Activated T-cell treated with anti-CD3 and anti-CD28 coated beads, Interleukin-2, amount 50 U/mL, for 24 hours (primary cell): ENCODE measurements at regions not wholly inside any gene's neighbourhood (a gene's known extent, or its start where the extent isn't known, plus 50 kb on each side); places are given as distances from the start of the nearest gene placed in this dataset.

Source experiments
- DNase-seq: peaks from one replicate; pipeline ENCODE4 v3.0.0-alpha.2; 2020
- H3K27ac Mint-ChIP-seq: 2 replicates; pipeline ENCODE4 v1.8.0; 2020; ENCODE audit warnings: mild to moderate bottlenecking, mixed read lengths
- H3K27me3 Mint-ChIP-seq: 2 replicates; pipeline ENCODE4 v1.8.0; 2020; ENCODE audit warnings: mixed read lengths
- H3K36me3 Mint-ChIP-seq: 2 replicates; pipeline ENCODE4 v1.8.0; 2020; ENCODE audit warnings: low read depth, mixed read lengths
- H3K4me1 Mint-ChIP-seq: 2 replicates; pipeline ENCODE4 v1.8.0; 2020; ENCODE audit warnings: low read depth, mixed read lengths
- H3K4me3 Mint-ChIP-seq: 2 replicates; pipeline ENCODE4 v1.8.0; 2020; ENCODE audit warnings: mild to moderate bottlenecking, moderate library complexity, mixed read lengths
- H3K9me3 Mint-ChIP-seq: 2 replicates; pipeline ENCODE4 v1.8.0; 2020; ENCODE audit warnings: mixed read lengths

- peaks cover 13% of the 10 kb centered on the region for H3K27me3 Mint-ChIP-seq
- H3K27ac Mint-ChIP-seq: no peak overlapping the region
- no peaks in the 10 kb centered on the region for H3K9me3 Mint-ChIP-seq
Observed at GRCh38 chr2:67974559-67975430, 88.0 kb downstream of the C1D start.

GRCh38 chr2:67977464-67977863, 85.3 kb downstream of the C1D start:
- Mint-ChIP-seq H3K4me1 (peaks cover 2% of the 10 kb centered on the region), H3K36me3 (no peaks in the 10 kb centered on the region), H3K27me3 (peaks cover 15% of the 10 kb centered on the region), H3K27ac (no peak overlapping the region), H3K4me3 (no peak overlapping the region), H3K9me3 (no peaks in the 10 kb centered on the region)
- DNase-seq: no peak

More at GRCh38 chr2:67974559-67975430, 88.0 kb downstream of the C1D start:
- H3K4me3 Mint-ChIP-seq: no peak overlapping the region
- peaks cover 2% of the 10 kb centered on the region for H3K4me1 Mint-ChIP-seq
- no peak for DNase-seq
- no peaks in the 10 kb centered on the region for H3K36me3 Mint-ChIP-seq

GRCh38 chr2:67982956-67983355, 79.8 kb downstream of the C1D start:
- Mint-ChIP-seq H3K27ac (no peak overlapping the region), H3K4me1 (no peaks in the 10 kb centered on the region), H3K9me3 (no peaks in the 10 kb centered on the region), H3K36me3 (no peaks in the 10 kb centered on the region), H3K4me3 (no peak overlapping the region), H3K27me3 (peaks cover 26% of the 10 kb centered on the region)
- DNase-seq: no peak

- Mint-ChIP-seq H3K27ac (no peak overlapping the region), H3K9me3 (no peaks in the 10 kb centered on the region), H3K4me1 (no peaks in the 10 kb centered on the region), H3K27me3 (peaks cover 26% of the 10 kb centered on the region), H3K36me3 (no peaks in the 10 kb centered on the region), H3K4me3 (no peak overlapping the region)
- DNase-seq: no peak
Observed at GRCh38 chr2:67984600-67984999, 78.2 kb downstream of the C1D start.

GRCh38 chr2:67985586-67985985, 77.2 kb downstream of the C1D start:
- Mint-ChIP-seq H3K4me1 (no peaks in the 10 kb centered on the region), H3K27me3 (peaks cover 26% of the 10 kb centered on the region), H3K9me3 (no peaks in the 10 kb centered on the region), H3K4me3 (no peak overlapping the region), H3K36me3 (no peaks in the 10 kb centered on the region), H3K27ac (no peak overlapping the region)
- no peak for DNase-seq

GRCh38 chr2:67986258-67986657, 76.5 kb downstream of the C1D start:
- Mint-ChIP-seq H3K36me3 (no peaks in the 10 kb centered on the region), H3K4me3 (no peak overlapping the region), H3K27ac (no peak overlapping the region), H3K9me3 (no peaks in the 10 kb centered on the region), H3K4me1 (no peaks in the 10 kb centered on the region), H3K27me3 (peaks cover 26% of the 10 kb centered on the region)
- DNase-seq: no peak
